Gastroesophageal sphincter (tissue), 4 donors: ENCODE measurements at regions not wholly inside any gene's neighbourhood (a gene's known extent, or its start where the extent isn't known, plus 50 kb on each side); places are given as distances from the start of the nearest gene placed in this dataset.

Experiments
- ATAC-seq: fragments of 150-250 bp; one replicate; pipeline ENCODE4 v1.9.1; 2016; ENCODE audit warnings: mild to moderate bottlenecking, moderate library complexity
- H3K27ac ChIP-seq, 4 donors: fragments of 200-600 bp; sonication (generic) in 3 of 4; 1 replicate in 3 of 4; 2 replicates in 1 of 4; pipeline ENCODE4 v1.5.1; 2016 to 2019
- H3K27me3 ChIP-seq: fragments of 200-600 bp; sonication (generic); one replicate; pipeline ENCODE4 v1.5.1; 2019
- H3K36me3 ChIP-seq, 2 donors: fragments of 200-600 bp; sonication (generic); one replicate each; pipeline ENCODE4 v1.5.1; 2019; ENCODE audit warnings: control low read depth in 1 of 2
- H3K4me1 ChIP-seq, 3 donors: fragments of 200-600 bp; sonication (generic); 1 replicate in 2 of 3; 2 replicates in 1 of 3; pipeline ENCODE4 v1.5.1; 2016 to 2019; ENCODE audit warnings: control low read depth in 2 of 3
- H3K4me3 ChIP-seq, 2 donors: fragments of 200-600 bp; sonication (generic); one replicate each; pipeline ENCODE4 v1.5.1; 2019; ENCODE audit warnings: mild to moderate bottlenecking in 1 of 2, moderate library complexity in 1 of 2
- H3K9me3 ChIP-seq, 3 donors: fragments of 200-600 bp; sonication (generic); one replicate each; pipeline ENCODE4 v1.5.1; 2017 to 2019; ENCODE audit warnings: control low read depth in 2 of 3
- CTCF ChIP-seq, 4 experiments: fragments of 200-600 bp in 2 of 4; fragments of 450-650 bp in 2 of 4; sonication (generic) in 1 of 4; IDR thresholded peaks; one replicate each; pipeline ENCODE4 v1.5.1; 2017 to 2019; ENCODE audit warnings: antibody characterized with exemption in 4 of 4, mild to moderate bottlenecking in 2 of 4, moderate library complexity in 2 of 4
- EP300 ChIP-seq: sonication (generic); formaldehyde crosslinking; IDR thresholded peaks from one replicate; pipeline ENCODE4 v1.6.1; 2017; ENCODE audit warnings: antibody characterized with exemption, mild to moderate bottlenecking
- POLR2A ChIP-seq, 2 donors: fragments of 450-650 bp; IDR thresholded peaks; one replicate each; pipeline ENCODE4 v1.6.1; 2017; ENCODE audit warnings: antibody characterized with exemption in 2 of 2, mild to moderate bottlenecking in 2 of 2, moderate library complexity in 1 of 2
- POLR2AphosphoS5 ChIP-seq: sonication (generic); formaldehyde crosslinking; IDR thresholded peaks from one replicate; pipeline ENCODE4 v1.6.1; 2017; ENCODE audit warnings: antibody characterized with exemption
- whole genome bisulfite sequencing, 2 donors: methylation state at CpG; one replicate each; pipeline ENCODE4 v1.1.5; 2018; ENCODE audit warnings: low coverage in 1 of 2; 5-methylcytosine and 5-hydroxymethylcytosine counted together

GRCh38 chr11:107268977-107269376, 188.6 kb downstream of the CWF19L2 start:
- Histone ChIP-seq H3K27ac (no peak overlapping the region), H3K9me3 (no peaks in the 10 kb centered on the region), H3K4me3 (no peak overlapping the region), H3K27me3 (no peaks in the 10 kb centered on the region), H3K4me1 (no peaks in the 10 kb centered on the region), H3K36me3 (no peaks in the 10 kb centered on the region)
- 56 to 61% methylated on average over 3 of the region's 3 CpGs for WGBS, 2 donors
- no peak for ATAC-seq
- TF ChIP-seq CTCF (IDR thresholded peaks at IDR 0.05) (no peak), POLR2AphosphoS5 (no peak), POLR2A (IDR thresholded peaks at IDR 0.05) (no peak), EP300 (no peak)

DNA sequence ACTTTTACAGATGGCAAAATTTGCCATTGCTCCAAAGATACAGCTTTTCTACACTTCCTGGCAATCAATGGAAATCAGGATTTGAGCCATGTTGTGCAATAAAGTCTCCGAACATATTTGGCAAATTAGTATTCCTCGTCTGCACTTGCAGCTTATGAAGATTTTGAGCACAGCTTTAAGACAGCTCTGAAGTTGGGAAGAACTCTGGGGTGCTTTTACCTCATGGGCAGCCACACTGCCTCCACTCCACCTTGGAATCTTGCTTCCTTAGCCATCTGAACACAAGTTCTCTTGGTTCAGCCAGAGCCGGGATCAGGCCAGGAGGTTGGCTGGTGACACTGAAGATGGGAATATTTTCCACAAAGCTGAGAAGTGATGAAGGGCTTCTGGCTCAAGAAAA, 191.2 kb downstream of the CWF19L2 start:
- Histone ChIP-seq H3K9me3 (no peaks in the 10 kb centered on the region), H3K27ac (no peak overlapping the region), H3K27me3 (no peaks in the 10 kb centered on the region), H3K4me1 (no peaks in the 10 kb centered on the region), H3K36me3 (no peaks in the 10 kb centered on the region), H3K4me3 (no peak overlapping the region)
- WGBS, 2 donors, result 66% methylated on average over 2 of the region's 3 CpGs; no CpG with 5 or more reads in 1 of the 2 donors
- no peak for TF ChIP-seq POLR2AphosphoS5
- no peak for ATAC-seq

DNA sequence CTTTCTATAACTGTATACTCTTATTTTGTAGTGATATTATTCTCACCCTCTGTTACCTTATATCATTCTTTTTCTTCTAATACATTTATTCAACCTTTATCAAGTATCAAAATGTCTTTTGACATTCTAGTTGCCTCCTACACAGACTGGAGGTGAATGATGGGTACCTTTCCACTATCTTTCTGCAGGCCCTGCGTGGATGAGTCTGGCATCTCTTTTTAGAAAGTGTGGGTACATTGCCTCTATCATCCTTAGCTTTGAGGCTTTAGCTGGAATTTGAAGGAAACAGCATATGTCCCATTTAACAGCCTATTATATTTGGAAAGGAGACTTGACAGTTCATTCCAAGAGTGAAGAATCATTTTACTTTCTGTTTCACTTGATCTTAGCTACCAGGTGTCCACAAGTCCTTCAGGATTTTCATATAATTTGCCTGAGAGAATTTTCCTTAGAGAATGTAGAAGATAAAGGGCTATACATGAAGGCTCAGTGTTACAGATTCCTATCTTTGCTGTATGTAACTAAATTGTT, 192.0 kb downstream of the CWF19L2 start:
- Histone ChIP-seq H3K27ac (no peak overlapping the region), H3K9me3 (no peaks in the 10 kb centered on the region), H3K27me3 (no peaks in the 10 kb centered on the region), H3K36me3 (no peaks in the 10 kb centered on the region), H3K4me3 (no peak overlapping the region), H3K4me1 (no peaks in the 10 kb centered on the region)
- no peak for ATAC-seq
- no peak for TF ChIP-seq CTCF (IDR thresholded peaks at IDR 0.05)
- TF ChIP-seq POLR2A (IDR thresholded peaks at IDR 0.05), result no peak
- no peak for TF ChIP-seq POLR2AphosphoS5
- 70 to 83% methylated on average over 1 of the region's 1 CpG for WGBS, 2 donors

DNA sequence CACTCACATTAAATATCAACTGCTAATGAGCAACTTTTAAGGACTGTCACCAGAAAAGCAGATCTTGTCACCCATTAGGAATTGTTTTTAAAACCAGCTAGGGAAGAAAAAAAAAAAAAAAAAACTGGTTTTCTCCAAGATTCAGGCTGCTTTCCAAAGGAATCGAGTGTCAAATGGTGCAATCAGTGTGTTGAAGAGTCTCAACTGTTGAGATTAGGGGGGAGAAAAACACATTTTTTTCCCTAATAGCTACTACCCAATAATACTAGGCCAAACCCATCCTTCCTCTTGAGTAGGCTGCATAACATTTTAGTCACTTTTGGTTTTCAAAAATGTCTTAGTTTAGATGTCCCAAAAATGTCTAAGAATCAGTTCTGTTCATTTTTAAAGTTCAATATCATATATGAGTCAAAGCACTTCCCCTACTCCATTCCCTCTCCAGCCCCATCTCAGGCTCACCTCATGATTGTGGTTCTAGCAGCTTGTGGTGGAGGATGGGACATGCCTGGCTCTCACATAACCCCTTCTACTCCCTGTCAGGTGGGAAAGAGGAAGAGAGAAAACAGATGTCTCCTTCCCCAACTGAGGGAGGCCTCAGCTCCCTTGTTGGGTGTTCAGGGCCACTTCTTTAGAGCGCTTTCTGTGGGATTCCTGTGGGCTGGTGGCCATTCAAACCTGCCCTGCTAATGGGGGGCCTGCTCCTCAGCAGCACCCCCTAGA, 193.6 kb downstream of the CWF19L2 start:
- Histone ChIP-seq H3K4me3 (no peak overlapping the region), H3K27ac (no peak overlapping the region), H3K4me1 (no peaks in the 10 kb centered on the region), H3K27me3 (no peaks in the 10 kb centered on the region), H3K9me3 (no peaks in the 10 kb centered on the region), H3K36me3 (no peaks in the 10 kb centered on the region)
- ATAC-seq, result peak; percentile 57
- TF ChIP-seq POLR2A (IDR thresholded peaks at IDR 0.05) (no peak), POLR2AphosphoS5 (no peak), EP300 (no peak), CTCF (IDR thresholded peaks at IDR 0.05) (no peak)
- WGBS, 2 donors, result 57 to 62% methylated on average over 1 to 2 of the region's 2 CpGs

- H3K27me3 ChIP-seq, result peaks cover 16% of the 10 kb centered on the region
- ATAC-seq, result no peak
- no peaks in the 10 kb centered on the region for H3K4me1 ChIP-seq
- no peaks in the 10 kb centered on the region for H3K9me3 ChIP-seq
- H3K27ac ChIP-seq, result no peak overlapping the region
- H3K36me3 ChIP-seq, result no peaks in the 10 kb centered on the region
- no peak overlapping the region for H3K4me3 ChIP-seq
- no peak for TF ChIP-seq POLR2A (IDR thresholded peaks at IDR 0.05)
- TF ChIP-seq EP300, result no peak
- no peak for TF ChIP-seq CTCF (IDR thresholded peaks at IDR 0.05)
- TF ChIP-seq POLR2AphosphoS5, result no peak
- 35 to 80% methylated on average over 1 to 7 of the region's 7 CpGs for WGBS, 2 donors
These were observed 197.8 kb downstream of the CWF19L2 start for GRCh38 chr11:107259811-107260221.
